Hepatic stellate cell (primary cell): ENCODE measurements at regions not wholly inside any gene's neighbourhood (a gene's known extent, or its start where the extent isn't known, plus 50 kb on each side); places are given as distances from the start of the nearest gene placed in this dataset.
"Not testable (repeated sequence)": the region's sequence is repeated elsewhere in the genome, so short reads cannot be mapped to it uniquely, and the experiment has no call there.

Experiments
- DNase-seq: peaks from one replicate; pipeline ENCODE4 v3.0.0; 2011; ENCODE audit warnings: low spot score

GRCh38 chr11:122604621-122605020, 50.9 kb upstream of the UBASH3B start:
- DNase-seq = no peak

- no peak for DNase-seq
These were observed 54.1 kb upstream of the UBASH3B start for GRCh38 chr11:122601141-122602125.

- DNase-seq = no peak
These were observed 55.2 kb upstream of the UBASH3B start for GRCh38 chr11:122600290-122600689.

- no peak for DNase-seq
These were observed 56.1 kb upstream of the UBASH3B start for GRCh38 chr11:122599434-122599833.

- DNase-seq = no peak
These were observed 56.6 kb upstream of the UBASH3B start for GRCh38 chr11:122598971-122599370.

GRCh38 chr11:122597511-122597910, 58.0 kb upstream of the UBASH3B start:
- no peak for DNase-seq

- DNase-seq = no peak
These were observed 60.4 kb upstream of the UBASH3B start for GRCh38 chr11:122594986-122595645.

GRCh38 chr11:122593473-122594420, 61.8 kb upstream of the UBASH3B start:
- DNase-seq = no peak

GRCh38 chr11:122592641-122593040, 62.9 kb upstream of the UBASH3B start:
- no peak for DNase-seq

- no peak for DNase-seq
These were observed 70.9 kb upstream of the UBASH3B start for GRCh38 chr11:122584670-122585069.

- not testable (repeated sequence) for DNase-seq
These were observed 75.5 kb upstream of the UBASH3B start for GRCh38 chr11:122580071-122580470.

GRCh38 chr11:122578171-122578825, 77.2 kb upstream of the UBASH3B start:
- DNase-seq = no peak

GRCh38 chr11:122572592-122572991, 82.9 kb upstream of the UBASH3B start:
- no peak for DNase-seq

GRCh38 chr11:122563761-122564160, 91.8 kb upstream of the UBASH3B start:
- no peak for DNase-seq

- DNase-seq = no peak
These were observed 95.7 kb upstream of the UBASH3B start for GRCh38 chr11:122559734-122560382.

- DNase-seq = not testable (repeated sequence)
These were observed 96.3 kb upstream of the UBASH3B start for GRCh38 chr11:122559218-122559617.

- not testable (repeated sequence) for DNase-seq
These were observed 98.4 kb upstream of the UBASH3B start for GRCh38 chr11:122557163-122557562.

GRCh38 chr11:122556605-122557004, 98.9 kb upstream of the UBASH3B start:
- no peak for DNase-seq

GRCh38 chr11:122538060-122538459, 117.5 kb upstream of the UBASH3B start:
- DNase-seq = no peak

- DNase-seq = no peak
These were observed 130.6 kb upstream of the UBASH3B start for GRCh38 chr11:122524898-122525297.
